AG10803 (cell line): ENCODE measurements at regions not wholly inside any gene's neighbourhood (a gene's known extent, or its start where the extent isn't known, plus 50 kb on each side); places are given as distances from the start of the nearest gene placed in this dataset.

ENCODE experiments used
- DNase-seq: peaks from one replicate; pipeline ENCODE4 v3.0.0; 2010; ENCODE audit warnings: low read depth
- H3K4me3 ChIP-seq: 2 replicates; pipeline ENCODE4 v1.5.1; 2011; ENCODE audit warnings: mild to moderate bottlenecking, low read length, control low read depth
- CTCF ChIP-seq: conservative IDR thresholded peaks from 2 replicates; pipeline ENCODE4 v1.5.1; 2011; ENCODE audit warnings: mild to moderate bottlenecking, low read length, control low read depth, inconsistent platforms

GRCh38 chr11:87972133-87972532 lies 203.1 kb downstream of the RAB38 start:
- no peak for DNase-seq
- no peak for TF ChIP-seq CTCF
- H3K4me3 ChIP-seq = no peak overlapping the region

GRCh38 chr11:87971354-87971753 lies 203.9 kb downstream of the RAB38 start:
- H3K4me3 ChIP-seq = no peak overlapping the region
- TF ChIP-seq CTCF = no peak
- no peak for DNase-seq

- no peak for DNase-seq
- no peak overlapping the region for H3K4me3 ChIP-seq
- no peak for TF ChIP-seq CTCF
Observed at GRCh38 chr11:87970762-87971161, 204.5 kb downstream of the RAB38 start.

GRCh38 chr11:87967459-87967858 lies 207.8 kb downstream of the RAB38 start:
- H3K4me3 ChIP-seq = no peak overlapping the region
- no peak for DNase-seq
- no peak for TF ChIP-seq CTCF

GRCh38 chr11:87966694-87967093 lies 208.5 kb downstream of the RAB38 start:
- TF ChIP-seq CTCF = no peak
- DNase-seq = no peak
- H3K4me3 ChIP-seq = no peak overlapping the region

GRCh38 chr11:87966216-87966615 lies 209.0 kb downstream of the RAB38 start:
- no peak for DNase-seq
- H3K4me3 ChIP-seq = no peak overlapping the region
- no peak for TF ChIP-seq CTCF

GRCh38 chr11:87961606-87962005 lies 213.6 kb downstream of the RAB38 start:
- peak; percentile 17 for DNase-seq

More at GRCh38 chr11:87961606-87962005, 213.6 kb downstream of the RAB38 start:
- no peak for TF ChIP-seq CTCF
- no peak overlapping the region for H3K4me3 ChIP-seq
